PFSK-1 (cell line): ENCODE measurements at regions not wholly inside any gene's neighbourhood (a gene's known extent, or its start where the extent isn't known, plus 50 kb on each side); places are given as distances from the start of the nearest gene placed in this dataset.

Experiments used
- FOXP2 ChIP-seq: optimal IDR thresholded peaks from 2 replicates; pipeline ENCODE3; 2011; ENCODE audit warnings: borderline replicate concordance, control low read depth, inconsistent platforms; ENCODE audit not compliant: insufficient read depth; ENCODE audit errors: extremely low read length, extremely low read depth
- POLR2AphosphoS5 ChIP-seq: IDR thresholded peaks from 2 replicates; pipeline ENCODE4 v1.6.1; 2012; ENCODE audit warnings: low read depth, mild to moderate bottlenecking, control low read depth, low read length, moderate library complexity
- SIN3A ChIP-seq: IDR thresholded peaks from 2 replicates; pipeline ENCODE4 v1.6.1; 2012; ENCODE audit warnings: mild to moderate bottlenecking, low read length, moderate library complexity, borderline replicate concordance; ENCODE audit not compliant: insufficient read depth
- TAF1 ChIP-seq: IDR thresholded peaks from 2 replicates; pipeline ENCODE4 v1.6.1; 2012; ENCODE audit warnings: low read length, control low read depth, borderline replicate concordance; ENCODE audit not compliant: insufficient read depth
- TF ChIP-seq, protein P1 (sequence below), 2 experiments: IDR thresholded peaks; 2 replicates each; pipeline versions ENCODE4 v1.6.1 to v1.8.0; 2011 to 2012; ENCODE audit warnings: low read depth in 2 of 2, low read length in 2 of 2, control low read depth in 1 of 2, inconsistent platforms in 1 of 2, mild to moderate bottlenecking in 1 of 2, moderate library complexity in 1 of 2; ENCODE audit not compliant: insufficient read depth in 1 of 2

DNA sequence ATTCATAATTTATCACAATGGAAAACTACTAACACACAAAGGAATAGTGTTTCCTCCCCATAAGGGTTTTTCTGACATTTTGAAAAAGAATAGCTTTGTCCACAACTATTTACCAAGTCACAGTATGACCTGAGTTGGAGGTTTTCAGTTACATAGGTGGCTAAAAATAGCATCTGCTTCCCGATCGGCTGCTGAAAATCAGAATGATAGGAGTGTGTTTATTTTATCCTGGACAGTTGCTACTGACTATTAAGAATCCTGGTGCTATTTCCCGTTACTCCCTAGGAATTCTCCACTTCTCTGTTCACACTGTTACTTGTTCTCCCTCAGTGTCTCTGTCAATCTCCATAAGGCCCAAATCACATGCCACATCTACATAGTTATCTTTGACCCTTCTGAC, 353.9 kb upstream of the RARB start:
- TF ChIP-seq POLR2AphosphoS5, result no peak
- no peak for TF ChIP-seq FOXP2
- TF ChIP-seq, protein P1, sequence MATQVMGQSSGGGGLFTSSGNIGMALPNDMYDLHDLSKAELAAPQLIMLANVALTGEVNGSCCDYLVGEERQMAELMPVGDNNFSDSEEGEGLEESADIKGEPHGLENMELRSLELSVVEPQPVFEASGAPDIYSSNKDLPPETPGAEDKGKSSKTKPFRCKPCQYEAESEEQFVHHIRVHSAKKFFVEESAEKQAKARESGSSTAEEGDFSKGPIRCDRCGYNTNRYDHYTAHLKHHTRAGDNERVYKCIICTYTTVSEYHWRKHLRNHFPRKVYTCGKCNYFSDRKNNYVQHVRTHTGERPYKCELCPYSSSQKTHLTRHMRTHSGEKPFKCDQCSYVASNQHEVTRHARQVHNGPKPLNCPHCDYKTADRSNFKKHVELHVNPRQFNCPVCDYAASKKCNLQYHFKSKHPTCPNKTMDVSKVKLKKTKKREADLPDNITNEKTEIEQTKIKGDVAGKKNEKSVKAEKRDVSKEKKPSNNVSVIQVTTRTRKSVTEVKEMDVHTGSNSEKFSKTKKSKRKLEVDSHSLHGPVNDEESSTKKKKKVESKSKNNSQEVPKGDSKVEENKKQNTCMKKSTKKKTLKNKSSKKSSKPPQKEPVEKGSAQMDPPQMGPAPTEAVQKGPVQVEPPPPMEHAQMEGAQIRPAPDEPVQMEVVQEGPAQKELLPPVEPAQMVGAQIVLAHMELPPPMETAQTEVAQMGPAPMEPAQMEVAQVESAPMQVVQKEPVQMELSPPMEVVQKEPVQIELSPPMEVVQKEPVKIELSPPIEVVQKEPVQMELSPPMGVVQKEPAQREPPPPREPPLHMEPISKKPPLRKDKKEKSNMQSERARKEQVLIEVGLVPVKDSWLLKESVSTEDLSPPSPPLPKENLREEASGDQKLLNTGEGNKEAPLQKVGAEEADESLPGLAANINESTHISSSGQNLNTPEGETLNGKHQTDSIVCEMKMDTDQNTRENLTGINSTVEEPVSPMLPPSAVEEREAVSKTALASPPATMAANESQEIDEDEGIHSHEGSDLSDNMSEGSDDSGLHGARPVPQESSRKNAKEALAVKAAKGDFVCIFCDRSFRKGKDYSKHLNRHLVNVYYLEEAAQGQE (IDR thresholded peaks at IDR 0.05; ENCODE audit: insufficient read depth in 1 of 2, low read depth in 2 of 2, low read length in 2 of 2), result no peak
- no peak for TF ChIP-seq SIN3A
- TF ChIP-seq TAF1, result no peak

DNA sequence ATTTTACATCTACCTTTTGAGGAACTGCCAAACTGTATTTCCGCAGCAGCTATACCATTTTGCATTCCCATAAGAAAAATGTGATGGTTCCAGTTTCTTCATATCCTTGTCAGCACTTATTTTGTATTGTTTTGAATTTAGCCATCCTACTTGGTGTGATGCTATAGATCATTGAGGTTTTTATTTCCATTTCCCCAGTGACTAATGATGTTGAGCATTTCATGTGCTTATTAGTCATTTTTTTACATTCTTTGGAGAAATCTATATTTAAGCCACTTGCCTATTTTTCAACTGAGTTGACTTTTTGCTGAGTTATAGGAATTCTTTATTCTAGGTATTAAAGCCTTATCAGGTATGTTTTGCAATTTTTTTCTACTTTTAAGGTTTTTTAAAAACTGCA, 347.6 kb upstream of the RARB start:
- TF ChIP-seq FOXP2 (no peak), TAF1 (no peak), SIN3A (no peak), POLR2AphosphoS5 (no peak)
- TF ChIP-seq, protein P1 (IDR thresholded peaks at IDR 0.05; ENCODE audit: insufficient read depth in 1 of 2, low read depth in 2 of 2, low read length in 2 of 2), result no peak

DNA sequence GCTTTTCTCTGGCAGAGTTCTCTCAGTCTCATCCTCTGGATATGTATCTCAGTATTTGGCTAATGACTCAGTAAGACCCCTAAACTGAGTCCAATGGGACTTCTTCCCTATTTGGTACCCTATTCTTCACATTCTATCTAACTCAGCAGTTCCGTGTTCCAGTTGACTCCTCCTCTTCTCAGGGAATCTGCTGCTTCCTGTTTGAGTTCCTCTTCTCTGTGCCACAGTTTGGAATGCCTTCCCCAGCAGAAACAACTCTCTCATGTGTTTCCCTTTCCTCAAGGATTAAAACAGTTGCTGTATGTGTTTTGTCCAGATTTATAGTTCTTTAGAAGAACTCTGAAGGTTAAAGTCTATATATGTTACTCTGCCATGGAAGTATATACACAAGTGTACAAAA, 344.0 kb upstream of the RARB start:
- TF ChIP-seq, protein P1 (IDR thresholded peaks at IDR 0.05; ENCODE audit: insufficient read depth in 1 of 2, low read depth in 2 of 2, low read length in 2 of 2), result no peak
- no peak for TF ChIP-seq FOXP2
- TF ChIP-seq SIN3A, result no peak
- TF ChIP-seq POLR2AphosphoS5, result no peak
- no peak for TF ChIP-seq TAF1

DNA sequence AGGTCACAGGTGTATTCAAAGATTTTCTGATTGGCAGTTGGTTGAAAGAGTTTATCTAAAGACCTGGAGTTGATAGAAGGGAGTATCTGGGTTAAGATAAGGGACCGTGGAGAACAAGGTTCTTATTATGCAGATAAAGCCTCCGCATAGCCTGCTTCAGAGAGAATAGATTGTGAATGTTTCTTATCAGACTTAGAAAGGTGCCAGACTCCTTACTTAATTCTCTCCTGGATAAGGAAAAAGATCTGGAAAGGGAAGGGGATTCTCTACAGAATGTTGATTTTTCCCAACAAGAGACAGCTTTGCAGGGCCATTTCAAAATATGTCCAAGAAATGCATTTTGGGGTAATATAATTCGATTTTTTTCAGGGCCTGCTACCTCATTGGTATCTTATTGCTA, 341.3 kb upstream of the RARB start:
- TF ChIP-seq FOXP2, result no peak
- TF ChIP-seq, protein P1 (IDR thresholded peaks at IDR 0.05; ENCODE audit: insufficient read depth in 1 of 2, low read depth in 2 of 2, low read length in 2 of 2), result no peak
- TF ChIP-seq POLR2AphosphoS5, result no peak
- no peak for TF ChIP-seq TAF1
- no peak for TF ChIP-seq SIN3A

DNA sequence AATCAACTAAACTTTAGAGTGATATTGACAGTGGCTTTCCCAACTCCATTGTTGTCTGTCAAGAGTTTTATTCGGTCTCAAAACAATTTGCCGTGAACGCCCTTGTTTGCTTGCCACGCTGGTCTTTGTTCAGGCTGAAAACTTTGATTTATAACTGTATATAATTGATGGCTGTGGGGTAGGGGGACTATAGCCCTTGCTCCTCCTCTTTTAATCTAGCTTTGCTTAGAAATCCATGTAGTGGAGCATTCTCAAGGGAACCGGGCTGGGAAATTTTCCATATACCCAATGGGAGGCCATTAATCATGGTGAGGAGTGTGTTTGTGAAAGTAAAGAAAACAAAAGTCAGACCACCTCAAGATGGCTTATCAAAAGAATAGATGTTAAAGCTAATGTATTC, 339.8 kb upstream of the RARB start:
- no peak for TF ChIP-seq TAF1
- TF ChIP-seq FOXP2, result no peak
- no peak for TF ChIP-seq SIN3A
- TF ChIP-seq, protein P1 (IDR thresholded peaks at IDR 0.05; ENCODE audit: insufficient read depth in 1 of 2, low read depth in 2 of 2, low read length in 2 of 2), result no peak
